Frontal cortex (tissue), 3 donors: ENCODE measurements at regions not wholly inside any gene's neighbourhood (a gene's known extent, or its start where the extent isn't known, plus 50 kb on each side); places are given as distances from the start of the nearest gene placed in this dataset.
"Not testable (repeated sequence)": the region's sequence is repeated elsewhere in the genome, so short reads cannot be mapped to it uniquely, and the experiment has no call there.

Source experiments
- DNase-seq, 2 donors: peaks; one replicate each; pipeline ENCODE4 v3.0.0; 2012; ENCODE audit warnings: low spot score in 2 of 2
- FAIRE-seq: peaks from 2 replicates; lab custom pipeline; 2012; peaks lifted over from hg19 to GRCh38; lab: Jason Lieb, UNC
- donor health status: control.
- donor health status: control.
- donor health status: control.

DNA sequence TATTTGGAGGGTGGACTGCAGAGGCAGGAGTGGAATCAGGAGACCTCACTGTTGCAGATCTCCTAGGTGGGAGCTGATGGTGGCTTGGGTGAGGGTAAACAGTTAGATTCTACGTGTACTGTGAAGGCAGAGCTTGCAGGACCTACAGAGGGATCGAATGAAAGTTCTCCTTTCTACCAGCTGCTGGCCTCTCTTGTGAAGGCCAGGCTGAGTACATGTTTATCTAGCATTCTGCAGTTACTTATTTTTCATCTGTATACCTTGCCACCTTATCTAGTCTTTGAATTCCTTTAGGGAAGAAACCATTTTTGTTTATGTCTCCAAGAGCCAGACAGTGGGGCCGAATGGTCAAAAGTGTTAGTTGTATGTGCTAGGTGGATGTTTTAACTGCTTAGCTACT, 57.6 kb downstream of the PTTG1 start:
- no peak for DNase-seq
- FAIRE-seq: no peak

GRCh38 chr5:160479926-160480325, 58.3 kb downstream of the PTTG1 start:
- no peak for FAIRE-seq
- no peak for DNase-seq

GRCh38 chr5:160480652-160481051, 59.0 kb downstream of the PTTG1 start:
- no peak for DNase-seq
- FAIRE-seq: no peak

GRCh38 chr5:160484678-160485077, 63.0 kb downstream of the PTTG1 start:
- DNase-seq: no peak
- no peak for FAIRE-seq

DNA sequence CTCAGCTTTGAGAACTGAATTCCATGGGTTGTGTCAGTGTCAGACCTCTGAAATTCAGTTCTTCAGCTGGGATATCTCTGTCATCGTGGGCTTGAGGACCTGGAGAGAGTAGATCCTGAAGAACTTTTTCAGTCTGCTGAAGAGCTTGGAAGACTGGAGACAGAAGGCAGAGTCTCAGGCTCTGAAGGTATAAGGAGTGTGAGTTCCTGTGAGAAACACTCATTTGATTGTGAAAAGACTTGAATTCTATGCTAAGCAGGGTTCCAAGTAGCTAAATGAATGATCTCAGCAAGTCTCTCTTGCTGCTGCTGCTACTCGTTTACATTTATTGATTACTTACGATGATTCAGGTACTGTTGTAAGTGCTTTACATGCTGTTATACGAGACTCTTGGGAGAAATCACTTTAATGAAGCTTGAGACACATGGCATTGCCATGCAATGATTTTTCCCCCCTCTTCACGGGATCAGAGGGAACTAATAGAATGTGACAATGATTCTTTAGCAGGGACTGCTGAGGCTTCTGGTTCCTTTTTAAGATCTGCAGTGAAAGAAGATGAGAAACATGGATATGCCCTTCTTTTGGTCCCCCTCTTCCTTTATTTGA, 63.8 kb downstream of the PTTG1 start:
- DNase-seq (no peak), FAIRE-seq (no peak)

DNA sequence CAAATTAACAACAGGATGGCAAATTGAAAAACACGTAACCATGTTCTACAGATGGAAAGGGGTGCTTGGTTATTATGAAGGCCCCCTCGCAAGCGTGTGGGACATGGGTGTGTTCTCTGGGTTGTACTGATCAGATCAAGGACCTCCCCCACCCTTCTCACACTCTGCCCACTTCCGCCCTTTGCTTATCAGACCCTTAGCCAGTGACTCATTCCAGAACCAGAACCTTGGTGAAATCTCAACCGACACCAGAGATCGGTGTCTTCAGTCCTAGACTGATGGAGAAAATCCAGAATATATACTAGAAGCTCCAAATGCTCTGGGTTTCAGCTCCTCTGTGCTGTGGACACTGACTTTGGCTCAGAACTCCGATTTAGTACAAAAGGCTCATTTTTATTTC, 64.9 kb downstream of the PTTG1 start:
- no peak for FAIRE-seq

DNA sequence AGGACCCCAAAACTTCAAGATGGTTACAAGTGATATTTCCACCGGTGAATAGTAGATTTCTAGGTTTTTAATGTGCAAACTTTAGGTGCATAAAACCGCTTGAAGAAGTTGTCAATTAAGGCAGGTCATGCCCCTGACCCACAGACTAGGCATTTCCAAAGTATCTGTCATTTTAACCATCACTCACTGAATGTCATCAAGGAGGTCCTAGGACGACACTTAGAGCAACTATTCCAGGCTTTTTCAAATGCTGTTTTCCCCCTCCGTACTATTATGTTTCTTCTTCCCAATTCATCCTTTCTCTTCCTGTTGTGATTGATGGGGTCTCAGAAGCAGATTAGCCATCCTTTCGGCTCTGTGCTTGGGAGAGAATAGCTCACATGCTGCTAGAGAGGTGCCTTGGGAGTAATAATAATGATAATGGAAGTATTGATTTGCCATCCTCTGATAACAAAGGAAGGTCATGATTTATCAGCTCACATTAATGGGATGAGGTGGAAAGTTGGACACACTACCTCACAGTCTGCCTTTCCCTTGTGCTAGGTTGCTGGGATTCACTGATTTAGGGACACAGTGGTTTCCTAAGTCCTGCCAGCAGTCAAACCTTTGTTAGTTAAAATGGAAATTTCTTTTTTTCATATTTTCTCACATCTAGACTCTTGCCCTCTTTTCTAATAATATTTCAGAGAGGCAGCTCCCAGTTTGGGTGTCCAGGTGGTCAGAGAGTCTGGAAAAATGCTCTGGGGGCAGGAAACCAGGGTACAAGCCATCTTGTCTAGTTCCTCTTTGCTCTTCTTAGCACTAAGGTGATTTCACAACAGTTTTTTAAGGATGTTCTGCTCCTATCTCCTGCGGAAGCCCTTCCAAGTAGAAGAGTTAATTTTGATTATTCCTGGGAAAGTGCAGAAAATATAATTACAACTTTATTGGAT, 67.0 kb downstream of the PTTG1 start:
- FAIRE-seq (no peak), DNase-seq (no peak)

More for the DNA sequence above, 64.9 kb downstream of the PTTG1 start:
- DNase-seq: no peak

DNA sequence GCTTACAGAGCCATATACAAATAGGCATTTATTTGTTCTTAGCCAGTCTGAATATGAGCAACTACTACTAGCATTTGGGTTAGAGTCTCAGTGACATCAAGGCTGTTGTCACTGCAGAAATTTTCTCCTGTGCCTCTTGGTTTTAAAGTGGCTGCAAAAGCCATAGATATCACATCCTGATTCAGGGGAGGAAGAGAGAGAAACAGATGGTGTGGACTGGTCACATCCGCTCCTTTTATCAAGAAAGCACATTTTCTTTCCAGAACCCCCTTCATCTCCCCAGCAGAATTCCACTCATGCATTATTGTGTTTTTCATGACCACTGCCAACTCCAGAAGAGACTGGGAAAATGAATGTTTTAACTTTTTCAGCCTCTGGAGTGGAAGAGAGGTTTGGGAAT, 69.8 kb downstream of the PTTG1 start:
- FAIRE-seq: no peak
- no peak for DNase-seq

DNA sequence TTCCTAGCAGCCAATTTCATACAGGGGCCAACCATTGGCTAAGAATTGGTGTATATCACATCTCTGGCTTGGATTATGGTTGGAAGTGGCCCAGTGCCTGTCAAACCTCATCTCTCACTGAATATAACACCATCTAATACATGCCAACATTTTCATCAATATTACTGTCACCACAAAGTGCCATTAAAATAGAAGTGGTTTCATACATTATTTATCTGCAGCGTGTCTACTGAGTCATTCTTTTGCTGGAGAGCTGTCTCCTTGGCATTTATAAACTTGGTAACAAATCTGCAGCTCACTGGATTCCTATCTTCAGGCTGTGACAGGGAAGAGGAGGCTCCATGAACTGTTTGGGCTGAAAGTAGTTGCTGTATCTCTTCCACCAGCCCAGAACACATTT, 70.9 kb downstream of the PTTG1 start:
- DNase-seq: no peak

DNA sequence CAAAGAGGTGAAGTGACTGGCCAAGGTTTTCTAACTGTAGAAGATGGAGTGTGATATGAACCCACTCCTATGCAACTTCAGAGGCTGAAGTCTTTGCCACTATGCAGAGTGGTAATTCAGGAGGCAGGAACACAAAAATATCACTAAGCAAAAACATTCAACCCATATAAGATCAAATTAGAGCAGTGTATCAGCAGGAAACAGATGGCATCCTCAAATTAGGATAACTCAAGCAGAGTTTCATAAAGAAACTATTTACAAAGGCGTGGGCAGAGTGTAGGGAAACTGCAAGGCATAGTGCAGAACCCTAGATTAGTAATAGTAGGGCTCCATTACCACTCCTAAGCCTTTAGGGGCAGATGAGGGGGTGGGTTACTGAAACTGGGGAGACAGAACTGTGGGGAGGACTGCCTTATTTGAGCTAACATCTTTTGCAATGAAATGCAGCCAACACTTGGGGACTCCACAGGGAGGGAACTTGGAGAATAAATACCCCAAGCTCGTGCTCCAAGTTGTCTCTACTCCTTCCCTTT, 72.2 kb downstream of the PTTG1 start:
- DNase-seq (no peak), FAIRE-seq (no peak)

More for the DNA sequence above, 70.9 kb downstream of the PTTG1 start:
- FAIRE-seq: no peak

GRCh38 chr5:160494451-160494850, 72.8 kb downstream of the PTTG1 start:
- DNase-seq: no peak
- no peak for FAIRE-seq

GRCh38 chr5:160496334-160496733, 74.7 kb downstream of the PTTG1 start:
- DNase-seq (no peak), FAIRE-seq (no peak)

DNA sequence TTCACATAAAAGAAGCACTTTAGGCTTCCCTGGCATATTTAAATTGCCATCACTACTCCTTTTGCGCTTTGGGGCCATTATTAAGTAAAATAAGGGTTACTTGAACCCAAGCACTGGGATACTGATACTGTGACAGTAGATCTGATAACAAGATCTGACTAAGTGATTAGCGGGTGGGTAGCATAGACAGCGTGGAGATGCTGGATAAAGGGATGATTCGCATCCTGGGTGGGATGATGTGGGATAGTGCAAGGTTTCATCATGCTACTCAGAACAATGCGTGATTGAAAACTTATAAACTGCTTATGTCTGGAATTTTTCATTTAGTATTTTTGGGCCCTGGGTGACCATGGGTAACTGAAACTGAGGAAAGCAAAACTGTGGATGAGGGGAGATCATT, 75.1 kb downstream of the PTTG1 start:
- FAIRE-seq (no peak), DNase-seq (no peak)

DNA sequence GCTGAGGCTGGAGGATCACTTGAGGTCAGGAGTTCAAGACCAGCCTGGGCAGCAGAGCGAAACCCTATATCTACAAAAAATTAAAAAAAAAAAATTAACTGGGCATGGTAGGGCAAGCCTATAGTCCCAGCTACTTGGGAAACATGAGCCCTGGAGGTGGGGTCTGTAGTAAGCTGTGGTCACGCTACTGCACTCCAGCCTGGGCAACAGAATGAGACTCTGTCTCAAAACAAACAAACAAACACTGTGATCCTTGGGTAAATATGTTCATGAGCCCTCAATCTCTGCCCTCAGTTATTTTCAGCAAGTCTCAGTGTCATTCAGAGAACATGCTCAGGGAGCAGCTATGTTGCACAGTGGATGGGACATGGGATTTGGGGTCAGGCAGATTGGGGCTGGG, 76.2 kb downstream of the PTTG1 start:
- no peak for FAIRE-seq
- no peak for DNase-seq

GRCh38 chr5:160498441-160499043, 76.9 kb downstream of the PTTG1 start:
- not testable (repeated sequence) for FAIRE-seq, DNase-seq

DNA sequence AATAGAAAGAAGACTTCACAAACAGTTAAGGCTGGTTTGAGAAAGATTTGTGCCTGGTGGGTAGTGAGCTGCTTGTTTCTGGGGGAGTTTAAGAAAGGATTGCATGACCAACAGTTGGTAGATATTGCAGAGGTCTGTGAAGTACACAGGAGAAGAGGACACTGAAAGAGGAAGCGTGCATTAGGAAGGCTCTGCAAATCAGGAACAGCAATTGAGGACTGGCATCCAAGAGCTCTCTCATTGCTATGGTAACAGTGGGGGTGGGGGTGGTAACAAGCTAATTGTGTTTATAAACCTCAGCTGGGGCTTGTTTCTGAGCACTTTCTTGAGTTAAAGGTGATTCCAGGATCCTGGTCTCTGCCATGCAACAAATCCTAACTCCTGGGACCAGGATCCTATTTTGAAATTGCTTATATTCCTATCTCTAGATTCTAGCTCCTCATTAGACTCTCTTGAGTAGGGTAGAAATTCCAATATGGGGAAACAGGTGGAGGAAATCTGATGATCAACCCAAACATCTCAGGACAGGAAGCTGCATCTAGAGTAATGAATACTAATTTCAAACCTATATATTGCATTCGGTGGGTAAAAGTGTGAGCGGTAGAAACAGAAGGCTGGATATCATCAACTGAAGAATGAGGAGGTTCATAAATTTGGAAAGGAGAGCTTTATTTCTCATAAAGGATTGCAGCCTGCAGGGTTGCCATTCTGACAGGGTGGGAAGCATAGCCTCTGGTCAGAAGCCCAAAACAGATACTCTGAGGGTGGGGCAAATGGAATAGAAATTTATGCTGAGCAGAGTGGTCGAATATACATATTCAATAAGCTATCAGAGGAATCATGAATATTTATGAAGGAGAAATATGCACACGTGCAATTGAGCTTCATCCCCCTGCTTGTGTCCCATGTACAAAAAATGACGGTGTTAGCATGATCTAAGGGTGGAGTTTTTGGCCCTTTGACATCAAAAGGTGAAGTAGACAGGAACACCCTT, 79.4 kb downstream of the PTTG1 start:
- no peak for FAIRE-seq
- no peak for DNase-seq

DNA sequence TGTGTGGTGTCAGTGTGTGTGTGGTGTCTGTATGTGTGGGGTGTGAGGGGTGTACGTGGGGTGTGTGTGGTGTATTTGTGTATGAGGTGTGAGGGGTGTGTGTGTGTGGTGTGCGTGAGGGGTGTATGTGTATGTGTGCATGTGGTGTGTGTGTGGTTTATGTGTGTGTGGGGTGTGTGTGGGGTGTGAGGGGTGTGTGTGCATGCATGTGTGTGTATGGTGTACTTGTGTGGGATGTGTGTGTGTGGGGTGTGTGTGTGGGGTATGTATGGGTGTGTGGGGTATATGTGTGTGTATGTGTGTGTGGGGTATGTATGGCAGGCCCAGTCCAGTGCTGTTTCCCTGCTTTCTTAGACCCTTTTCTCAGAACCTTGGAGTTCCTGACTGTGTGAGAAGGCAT, 83.3 kb downstream of the PTTG1 start:
- DNase-seq: no peak
- no peak for FAIRE-seq

DNA sequence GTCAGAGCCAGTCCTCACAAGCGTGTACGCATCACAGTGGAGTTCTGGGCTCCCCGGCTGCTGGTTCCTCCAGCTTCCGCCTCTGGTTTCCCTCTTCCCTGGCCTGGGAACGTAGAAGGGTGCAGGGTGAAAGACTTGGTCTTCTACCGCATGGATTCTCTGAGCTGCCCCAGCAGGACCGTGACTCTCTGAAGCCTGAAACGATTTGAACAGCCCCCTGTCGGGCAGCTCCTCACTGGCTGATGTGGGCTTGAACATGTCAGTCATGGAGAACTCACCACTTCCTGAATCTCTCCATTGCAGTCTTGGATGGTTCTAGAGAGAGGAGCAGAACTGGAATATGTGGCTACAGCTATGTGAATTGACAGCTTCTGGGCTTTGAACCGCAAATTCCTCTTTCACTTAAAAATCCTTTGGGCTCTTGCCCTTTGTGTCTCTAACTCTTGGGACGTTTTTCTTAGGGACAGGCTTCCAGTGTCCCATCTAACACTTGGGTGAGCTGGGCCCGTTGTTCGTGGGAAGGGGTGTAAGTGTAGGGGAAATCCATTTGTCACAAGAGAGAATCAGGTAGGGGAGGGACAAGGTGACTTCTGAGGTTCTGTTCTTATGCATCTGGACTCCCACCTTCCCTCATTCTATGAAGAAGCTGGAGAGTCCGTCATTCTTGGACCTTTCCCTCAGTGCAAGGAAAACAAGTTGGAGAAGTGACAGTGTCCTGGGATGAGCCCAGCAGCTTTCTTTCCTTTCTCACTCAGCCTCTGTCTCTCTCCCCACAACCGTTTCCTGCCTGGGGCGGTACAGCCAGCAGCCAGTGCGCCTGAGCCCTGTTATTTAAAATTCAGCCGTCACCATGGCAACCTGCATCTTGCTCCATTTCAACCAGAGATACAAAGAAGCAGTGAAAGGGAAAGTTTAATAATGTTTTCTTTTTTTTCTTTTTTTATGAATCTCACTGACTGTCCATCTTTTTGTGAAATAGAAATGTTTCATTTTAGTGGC, 84.7 kb downstream of the PTTG1 start:
- no peak for FAIRE-seq
- no peak for DNase-seq
